COR-L47 (cell line): ENCODE measurements at regions not wholly inside any gene's neighbourhood (a gene's known extent, or its start where the extent isn't known, plus 50 kb on each side); places are given as distances from the start of the nearest gene placed in this dataset.

ENCODE experiments used
- DNase-seq: peaks from one replicate; lab custom pipeline; 2025; lab: John Stamatoyannopoulos, UW

DNA sequence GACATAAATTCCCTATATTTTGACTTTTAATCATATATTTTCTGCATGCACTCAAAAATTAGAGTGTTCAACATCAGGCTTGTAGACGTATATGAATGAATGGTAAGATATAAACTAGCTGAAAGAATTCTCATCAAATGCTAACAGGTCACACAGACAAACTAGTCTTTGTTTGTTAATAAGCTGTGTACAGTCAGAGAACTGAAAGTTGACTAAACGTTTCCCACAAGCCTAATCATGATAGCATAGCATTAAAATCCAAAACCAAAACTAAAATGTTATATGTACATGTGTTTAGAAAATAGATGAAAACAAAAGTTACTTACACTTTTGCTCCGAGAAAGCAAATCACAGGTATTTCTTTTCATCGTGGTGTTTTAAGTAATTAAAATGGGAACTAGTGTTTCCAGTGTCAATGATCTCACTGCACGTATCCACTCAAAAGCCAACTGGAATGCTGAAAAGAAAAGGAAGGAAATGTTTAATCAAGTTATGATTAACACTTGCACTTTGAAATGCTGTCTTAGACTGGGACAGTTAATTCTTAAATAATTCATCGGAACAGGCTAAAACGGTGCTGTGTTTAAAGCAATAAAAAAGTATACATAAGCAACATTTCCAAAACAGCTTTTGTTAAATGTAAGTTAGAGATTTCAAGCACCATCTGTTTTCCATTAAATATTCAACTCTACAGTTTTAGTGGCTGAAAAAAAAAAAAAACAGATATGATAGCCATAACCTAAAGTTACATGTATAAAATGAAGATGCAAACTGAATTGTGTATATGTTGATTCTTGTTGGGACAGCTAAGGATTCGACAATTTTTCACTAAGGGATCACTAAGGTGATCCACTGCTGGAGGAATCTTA is 291.9 kb upstream of the PDE4D start:
- DNase-seq, result no peak

DNA sequence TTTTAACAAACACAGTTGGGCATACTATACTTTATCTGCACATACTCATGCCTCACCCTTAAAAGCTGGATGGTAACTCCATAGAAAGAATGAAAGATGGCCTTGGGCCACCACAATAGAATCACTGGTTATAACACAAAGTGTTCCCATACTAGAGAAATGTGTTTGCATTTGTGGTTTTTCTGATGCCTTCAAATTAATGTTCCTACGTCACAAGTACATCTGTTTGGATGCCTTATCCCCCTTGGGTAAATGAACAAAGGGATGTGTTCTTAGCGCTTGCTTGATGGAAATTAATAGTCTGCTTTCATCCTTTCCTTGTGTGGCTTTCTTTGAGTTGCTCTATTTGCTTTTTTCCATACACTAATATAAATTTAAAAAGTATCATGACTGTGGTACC is 291.1 kb upstream of the PDE4D start:
- no peak for DNase-seq

DNA sequence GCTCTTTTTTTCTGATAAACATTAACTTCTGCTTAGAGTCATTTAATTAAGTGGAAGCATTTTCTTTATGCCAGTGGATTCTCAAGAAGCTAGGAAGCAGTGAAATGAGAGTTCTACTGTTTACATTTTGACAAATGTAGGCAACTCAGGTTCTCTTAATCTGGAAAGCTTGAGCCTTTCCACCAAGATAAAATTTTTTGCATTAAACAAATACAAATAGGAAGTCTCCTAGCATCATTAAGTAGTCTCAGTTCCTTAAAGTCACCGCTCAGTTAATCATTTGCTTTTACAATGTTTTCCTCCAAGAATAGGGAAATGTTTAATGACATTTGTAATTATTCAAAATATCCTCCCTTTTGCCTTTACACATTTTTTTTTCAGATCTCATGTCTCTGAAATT is 290.4 kb upstream of the PDE4D start:
- DNase-seq, result no peak

DNA sequence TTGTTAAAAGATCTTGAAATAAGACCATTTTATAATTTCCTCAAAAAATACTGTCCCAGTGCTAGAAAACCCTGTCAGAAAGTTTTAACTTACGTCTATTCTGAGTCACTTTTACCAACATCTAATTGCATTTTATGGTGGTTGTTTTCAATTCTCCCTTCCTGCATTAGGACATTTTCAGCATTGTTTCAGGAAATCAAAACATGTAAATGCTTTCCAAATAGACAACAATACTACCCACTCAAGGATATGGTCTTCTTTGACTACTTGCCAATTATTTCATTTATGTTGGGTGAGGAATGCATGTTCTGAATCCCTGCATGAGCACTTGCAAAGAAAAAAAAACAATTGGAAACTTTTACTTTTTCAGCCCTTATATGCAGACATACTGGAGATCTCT is 284.6 kb upstream of the PDE4D start:
- DNase-seq, result no peak

DNA sequence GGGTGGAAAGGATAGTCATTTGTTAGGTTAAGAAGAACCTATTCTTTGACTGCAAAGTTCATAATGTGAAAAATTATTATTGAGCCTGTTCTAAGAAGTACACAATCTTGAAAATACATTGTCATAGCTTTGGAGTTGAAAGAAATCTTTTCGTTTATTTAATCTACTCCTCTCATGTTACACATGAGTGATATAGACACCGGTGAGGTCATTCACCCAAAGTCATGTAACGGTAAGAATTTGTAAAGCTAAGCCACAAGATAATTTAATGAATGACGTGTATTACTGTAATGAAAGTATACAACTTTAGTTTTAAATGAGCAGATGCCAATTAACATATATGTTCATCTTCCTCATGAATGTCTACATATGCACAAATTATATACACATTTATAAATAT is 284.1 kb upstream of the PDE4D start:
- no peak for DNase-seq

DNA sequence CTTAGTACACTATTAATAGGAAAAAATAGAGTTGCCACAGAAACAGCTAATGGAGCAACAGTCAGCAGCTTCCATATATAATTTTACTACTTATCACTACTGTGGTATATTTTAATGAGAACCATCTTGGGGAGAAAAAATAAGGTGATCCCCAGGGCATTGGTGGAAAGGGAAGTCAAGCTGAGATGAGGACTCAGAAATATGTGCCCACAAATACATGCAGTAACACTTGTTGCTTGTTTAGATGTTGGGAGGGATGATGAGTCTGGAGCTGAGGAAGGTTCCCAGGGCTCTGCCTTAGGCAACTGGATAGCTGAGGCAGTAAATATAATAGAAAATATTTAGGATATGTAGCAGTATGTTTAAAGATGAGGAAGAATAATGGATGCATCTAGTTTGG is 280.1 kb upstream of the PDE4D start:
- no peak for DNase-seq

DNA sequence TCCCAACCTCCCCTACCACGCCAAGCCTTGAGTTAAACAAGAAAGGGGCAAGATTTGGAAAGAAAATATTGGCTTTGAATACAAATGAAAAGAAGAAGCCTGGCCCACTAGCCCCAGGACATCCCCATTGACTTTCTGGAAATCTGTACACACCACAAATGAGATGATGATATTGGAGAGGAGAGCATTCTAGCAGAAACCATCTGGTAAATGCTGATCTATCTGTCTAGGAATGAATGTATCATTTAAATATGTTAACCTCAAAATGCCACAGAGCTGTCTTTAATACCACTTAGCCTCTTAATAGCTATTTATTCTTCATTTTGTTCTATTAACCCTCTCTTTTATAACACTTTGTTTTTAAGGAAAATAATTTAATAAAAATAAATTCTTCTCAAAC is 270.2 kb upstream of the PDE4D start:
- DNase-seq, result no peak

DNA sequence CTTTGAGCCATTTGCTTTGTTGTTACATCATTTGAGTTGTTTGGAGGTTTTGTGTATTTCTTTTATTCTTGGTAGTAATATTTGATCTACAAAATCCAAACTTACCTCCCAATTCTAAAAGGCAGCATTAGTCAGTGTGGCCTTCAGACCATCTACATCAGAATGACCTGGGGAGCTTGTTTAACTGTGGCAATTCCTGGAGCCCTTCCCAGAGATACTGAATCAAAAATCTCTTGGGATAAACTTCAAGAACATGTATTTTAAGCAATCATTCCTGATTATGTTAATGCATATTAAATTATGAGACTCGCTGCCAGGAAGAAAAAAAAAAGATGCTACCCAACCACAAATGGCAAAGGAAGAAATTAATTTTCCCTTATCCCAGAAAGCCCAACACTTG is 268.9 kb upstream of the PDE4D start:
- peak; percentile 14 for DNase-seq

DNA sequence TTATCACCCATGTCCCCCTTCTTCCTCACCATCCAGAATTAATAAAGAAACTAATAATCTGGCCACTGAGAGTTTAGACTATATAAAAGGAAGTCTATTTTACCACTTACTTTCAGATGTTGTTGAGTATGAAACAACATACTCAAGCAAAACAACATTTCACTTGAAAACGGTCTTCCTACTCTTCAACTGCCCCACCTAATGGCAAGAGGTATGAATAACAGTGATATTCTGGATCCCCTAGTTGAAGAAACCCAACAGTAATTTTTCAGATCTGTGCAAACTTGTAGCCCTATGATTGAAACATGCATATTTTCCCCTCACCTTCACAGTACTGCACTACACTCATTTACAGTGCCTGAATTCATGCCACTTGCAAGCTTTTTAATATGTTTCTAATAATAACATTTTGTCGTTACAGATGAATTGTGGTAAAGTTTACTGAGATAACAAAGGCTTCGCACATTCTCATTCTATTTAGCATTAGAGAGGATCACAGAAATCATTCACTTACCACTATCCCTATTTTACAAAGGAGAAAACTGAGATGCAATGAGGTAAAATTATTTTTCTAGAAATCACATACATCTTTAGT is 267.9 kb upstream of the PDE4D start:
- peak; percentile 27 for DNase-seq

DNA sequence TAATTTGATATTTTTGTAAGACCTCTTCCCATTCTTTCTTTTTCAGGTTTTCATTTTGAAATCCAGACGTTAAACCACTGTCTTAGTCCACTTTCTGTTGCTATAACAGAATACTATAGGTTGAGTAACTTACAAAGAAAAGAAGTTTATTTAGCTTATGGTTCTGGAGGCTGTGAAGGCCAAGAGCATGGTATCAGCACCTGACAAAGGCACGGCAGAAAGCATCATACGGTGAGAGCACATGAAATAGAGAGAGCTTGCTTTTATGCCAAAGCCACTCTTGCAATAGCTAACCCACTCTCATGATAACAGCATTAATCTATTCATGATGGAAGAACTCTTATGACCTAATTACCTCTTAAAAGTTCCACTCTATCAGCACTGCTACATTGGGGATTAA is 255.6 kb upstream of the PDE4D start:
- DNase-seq, result no peak

DNA sequence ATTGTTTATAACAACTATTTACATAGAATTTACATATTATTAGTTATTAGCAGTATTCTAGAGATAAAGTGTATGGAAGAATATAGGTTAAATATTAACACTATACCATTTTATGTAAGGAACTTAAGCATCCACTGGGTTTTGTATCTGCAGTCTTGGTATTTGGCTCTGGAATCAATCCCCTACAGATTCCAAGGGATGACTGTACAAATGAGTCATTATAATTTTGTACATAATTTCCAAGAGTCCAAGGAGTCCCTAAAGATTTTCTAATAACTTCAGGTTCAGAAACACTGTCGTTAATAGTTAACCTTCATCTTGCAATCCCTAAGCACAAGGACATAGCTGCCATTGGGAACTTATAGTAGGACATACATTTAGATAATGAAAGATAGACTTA is 254.8 kb upstream of the PDE4D start:
- DNase-seq, result no peak

DNA sequence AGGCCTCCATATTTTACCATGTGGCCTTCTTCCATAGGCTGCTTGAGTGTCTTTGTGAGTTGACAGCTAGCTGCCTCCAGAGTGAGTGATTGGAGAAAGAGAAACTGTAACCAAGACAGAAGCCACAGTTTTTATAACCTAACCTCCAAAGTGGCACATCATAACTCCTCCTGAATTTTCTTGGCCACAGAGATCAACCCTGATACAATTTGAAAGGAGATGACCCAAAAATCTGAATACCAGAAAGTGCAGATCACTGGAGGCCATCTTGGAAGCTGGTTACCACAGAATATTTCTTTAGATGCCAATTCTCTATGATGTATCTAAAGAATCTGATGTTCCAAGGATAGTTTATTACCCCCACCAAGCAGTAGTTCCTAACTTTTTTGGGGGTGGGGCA is 254.3 kb upstream of the PDE4D start:
- DNase-seq, result no peak

DNA sequence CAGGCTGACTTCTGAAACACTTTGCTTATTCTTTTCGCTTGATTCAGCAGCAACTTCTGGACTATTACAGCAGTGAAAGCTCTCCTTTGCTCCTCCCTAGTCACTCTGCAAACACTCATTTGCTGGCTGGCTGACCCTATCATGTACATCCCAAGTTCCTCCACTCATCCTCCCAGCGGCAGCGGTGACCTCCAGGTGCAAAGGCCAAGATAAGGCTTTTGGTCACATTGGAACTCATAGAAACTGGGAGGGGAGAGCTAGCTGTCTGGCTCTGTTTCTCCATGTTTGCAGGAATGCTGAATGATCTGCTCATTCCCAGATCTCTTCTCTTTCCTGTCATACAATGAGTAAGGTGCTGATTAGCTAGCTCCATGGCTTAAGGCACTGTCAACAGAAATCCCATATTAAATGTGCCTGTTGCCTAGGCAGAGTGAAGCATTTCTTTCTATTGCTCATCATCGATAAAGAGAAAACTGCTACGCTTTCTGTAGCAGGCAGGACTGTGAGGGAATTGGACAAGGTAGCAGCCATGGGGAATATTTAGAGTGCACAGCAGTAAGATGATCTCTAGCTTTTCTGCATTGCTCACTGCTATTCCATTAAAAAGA is 250.5 kb upstream of the PDE4D start:
- DNase-seq, result no peak

DNA sequence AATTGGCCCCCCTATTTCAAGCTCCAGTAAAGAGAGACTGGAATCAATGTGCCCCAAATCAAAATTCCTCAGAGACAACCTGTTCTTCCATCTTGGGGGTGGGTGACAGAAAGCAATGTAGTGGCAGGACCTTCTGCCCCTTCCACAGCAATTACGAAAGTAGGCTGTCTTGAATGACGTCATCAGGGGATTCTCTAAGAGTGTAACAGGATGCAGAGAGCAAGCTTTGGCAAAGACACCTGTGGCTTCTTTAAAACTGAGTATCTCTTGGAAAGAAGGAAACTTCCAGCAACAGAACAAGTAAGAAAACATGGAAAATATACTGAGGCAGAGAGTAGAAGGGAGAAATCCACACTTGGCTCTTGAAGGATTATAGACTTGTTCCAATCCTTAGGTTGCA is 247.6 kb upstream of the PDE4D start:
- no peak for DNase-seq

DNA sequence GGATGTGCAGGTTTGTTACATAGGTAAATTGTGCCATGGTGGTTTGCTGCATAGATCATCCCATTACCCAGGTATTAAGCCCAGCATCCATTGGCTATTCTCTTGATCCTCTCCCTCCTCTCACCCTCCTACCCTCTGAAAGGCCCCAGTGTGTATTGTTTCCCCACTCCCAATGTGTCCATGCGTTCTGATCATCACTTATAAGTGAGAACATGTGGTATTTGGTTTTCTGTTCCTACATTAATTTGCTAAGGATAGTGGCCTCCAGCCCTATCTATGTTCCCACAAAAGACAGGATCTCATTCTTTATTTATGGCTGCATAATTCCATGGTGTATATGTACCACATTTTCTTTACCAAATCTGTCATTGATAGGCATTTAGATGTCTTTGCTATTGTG is 243.3 kb upstream of the PDE4D start:
- DNase-seq, result no peak

DNA sequence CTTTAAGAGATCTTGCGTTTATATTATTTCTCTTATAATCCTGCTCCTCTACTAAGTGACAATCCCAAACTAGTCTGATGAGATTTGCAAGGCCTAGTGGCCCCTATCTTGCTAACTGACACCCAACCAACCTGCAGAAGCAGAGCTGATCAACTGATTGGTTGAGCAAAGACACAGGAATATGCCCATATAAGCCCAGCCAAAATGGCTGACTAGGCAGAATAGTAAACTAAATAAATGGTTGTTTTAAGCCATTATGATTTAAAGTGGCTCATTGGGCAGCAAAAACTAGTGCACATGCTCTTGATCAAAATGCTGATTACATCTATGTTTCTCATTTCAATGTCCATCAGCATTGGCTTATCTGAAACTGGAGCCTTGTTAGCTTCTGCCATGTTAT is 238.0 kb upstream of the PDE4D start:
- DNase-seq, result no peak

DNA sequence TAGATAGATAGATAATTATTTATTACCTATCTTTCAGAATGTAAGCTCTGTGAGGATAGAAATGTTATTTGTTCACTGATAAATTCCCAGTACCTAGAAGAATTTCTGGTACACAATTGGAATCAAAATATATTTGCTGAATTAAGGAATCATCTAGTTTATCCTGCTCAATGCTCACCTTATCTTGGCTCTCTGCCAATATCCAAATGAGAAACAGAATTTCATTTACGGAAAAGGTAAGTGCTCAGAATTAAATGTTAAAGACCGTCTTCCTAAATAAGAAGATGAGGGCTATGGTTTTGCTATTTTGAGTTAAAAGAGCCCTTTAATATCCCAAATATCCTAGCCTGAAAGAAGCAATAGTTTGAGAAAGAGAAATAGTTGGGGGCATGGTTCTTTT is 232.1 kb upstream of the PDE4D start:
- DNase-seq, result no peak

DNA sequence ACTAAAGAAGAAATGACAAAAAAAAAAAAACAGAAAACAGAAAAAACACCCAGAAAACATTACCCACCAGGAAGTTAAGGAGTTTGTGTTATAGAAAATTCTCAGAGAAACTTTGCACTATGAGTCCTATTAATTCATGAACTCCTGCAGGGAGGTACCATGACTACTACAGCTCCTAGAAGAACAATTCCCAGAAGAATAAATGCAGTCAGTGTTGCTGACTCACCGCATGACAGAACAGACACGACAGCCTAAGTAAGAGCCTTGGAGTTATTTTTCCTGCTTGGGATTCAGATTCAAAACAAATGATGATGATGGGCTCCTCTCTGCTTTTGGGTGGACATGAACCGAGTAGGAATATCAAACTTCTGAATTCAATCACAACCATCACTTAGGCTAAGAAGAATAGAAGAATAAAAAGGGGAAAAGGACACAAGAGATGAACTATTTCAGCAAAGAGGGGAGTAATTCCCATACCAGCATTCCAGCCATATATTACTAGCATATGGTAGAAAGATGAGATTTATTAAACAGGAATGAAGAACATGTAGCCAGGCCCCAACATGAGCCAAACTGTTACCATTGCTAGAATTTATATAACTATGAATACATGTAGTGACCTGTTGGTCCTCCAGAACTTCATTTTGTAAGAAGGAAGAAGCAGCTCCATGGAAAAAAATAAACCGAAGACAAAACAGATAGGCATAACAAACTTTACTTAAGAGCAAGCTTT is 209.6 kb upstream of the PDE4D start:
- no peak for DNase-seq

DNA sequence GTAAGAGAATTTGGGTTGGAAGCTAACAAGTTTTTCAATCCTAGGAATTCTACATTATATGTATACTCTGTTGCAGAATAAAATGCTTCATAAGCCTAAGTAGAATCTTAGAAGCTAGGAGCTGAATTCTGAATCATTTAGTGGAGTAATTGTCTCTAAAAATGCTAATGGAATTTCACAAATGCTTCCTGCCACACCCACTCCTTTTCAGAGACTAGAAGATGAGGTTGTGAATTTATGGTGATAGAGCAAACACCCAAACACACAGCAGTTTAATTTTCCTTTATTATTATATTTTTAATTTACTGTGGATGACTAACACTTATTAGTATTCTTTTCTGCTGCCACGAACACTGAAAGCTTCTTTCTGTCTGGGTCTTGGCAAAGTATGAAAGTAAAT is 208.0 kb upstream of the PDE4D start:
- DNase-seq, result no peak

DNA sequence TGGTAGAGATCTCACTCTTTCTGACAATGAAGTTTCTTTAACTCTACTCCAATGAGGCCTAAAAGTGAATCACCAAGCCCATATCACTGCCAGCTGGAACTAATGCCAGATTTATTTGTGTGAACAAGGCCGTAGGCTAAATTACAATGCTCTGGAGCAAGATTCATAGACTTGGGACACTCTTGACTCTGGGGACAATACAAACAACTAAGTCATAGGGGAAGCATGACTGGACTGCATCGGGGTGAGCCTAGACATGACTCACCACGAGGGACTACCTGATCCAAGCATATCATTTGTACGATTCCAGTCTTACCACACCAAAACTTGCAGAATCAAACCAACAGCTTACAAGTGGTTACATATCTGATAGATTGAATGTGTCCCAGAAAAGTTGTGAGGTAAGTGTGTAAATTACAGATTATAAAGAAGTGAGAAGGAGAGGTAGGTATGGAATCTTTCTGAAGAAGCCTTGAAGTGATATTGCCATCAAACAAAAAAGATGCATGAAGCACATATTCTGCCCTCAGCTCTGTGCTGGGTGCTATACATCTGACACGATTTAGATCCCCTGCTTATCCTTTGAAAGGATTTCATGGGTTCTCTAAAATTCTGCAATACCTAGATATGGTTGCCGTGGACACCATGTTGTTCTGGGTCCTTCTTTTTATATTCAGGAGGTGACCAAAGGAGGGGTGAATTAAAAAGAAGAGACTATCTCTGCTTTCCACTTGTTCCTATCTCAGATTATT is 199.3 kb upstream of the PDE4D start:
- no peak for DNase-seq

DNA sequence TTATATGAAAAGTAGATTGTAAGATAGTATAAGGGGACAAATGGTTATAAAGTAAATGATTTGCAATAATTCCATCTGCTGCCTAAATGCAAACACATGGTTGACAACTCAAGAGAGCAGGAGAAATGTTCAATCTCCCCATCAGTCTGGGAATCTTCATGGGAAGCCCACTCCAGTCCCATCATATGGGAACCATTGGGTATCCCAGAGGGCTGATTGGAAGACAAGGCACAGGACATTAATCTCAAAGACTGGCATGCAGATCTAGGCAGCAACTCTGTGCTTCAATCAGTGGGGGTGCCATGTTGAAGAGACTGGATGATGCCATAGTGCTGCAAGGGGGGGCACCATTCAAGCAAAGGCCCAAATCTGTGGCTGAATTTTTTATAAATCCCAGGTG is 193.1 kb upstream of the PDE4D start:
- DNase-seq, result no peak

DNA sequence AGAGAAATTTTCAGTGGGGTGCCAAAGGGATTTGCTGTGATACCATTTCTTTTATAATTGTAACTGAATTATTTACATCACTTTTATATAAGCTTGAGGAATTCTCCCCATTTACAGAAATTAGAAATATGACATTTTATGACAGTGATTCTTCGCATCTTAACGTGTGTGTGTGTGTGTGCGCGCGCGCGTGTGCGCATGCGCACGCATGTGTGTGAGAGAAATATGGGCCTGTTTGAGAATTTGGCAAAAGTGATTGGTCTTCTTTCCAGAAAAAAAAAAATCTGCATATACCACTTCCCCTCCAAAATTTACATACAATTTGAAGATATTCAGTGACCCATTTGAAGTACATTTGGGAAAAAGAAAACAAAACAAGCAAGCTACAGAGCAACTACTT is 190.7 kb upstream of the PDE4D start:
- DNase-seq, result no peak
